ENCODE measurements at regions not wholly inside any gene's neighbourhood (a gene's known extent, or its start where the extent isn't known, plus 50 kb on each side); places are given as distances from the start of the nearest gene placed in this dataset.
"Not testable (repeated sequence)": the region's sequence is repeated elsewhere in the genome, so short reads cannot be mapped to it uniquely, and the experiment has no call there.

GRCh38 chr10:22067091-22067490, 63.6 kb upstream of the DNAJC1 start:
- TF ChIP-seq EP300 (IDR thresholded peaks at IDR 0.05): no peak
- TF ChIP-seq POLR2AphosphoS5 (IDR thresholded peaks at IDR 0.05): no peak
- no peak for TF ChIP-seq CTCF (IDR thresholded peaks at IDR 0.05)
- ATAC-seq (ENCODE audit: low FRiP score in 2 of 2) (no peak), DNase-seq (no peak)
- 97 to 100% methylated on average over 1 of the region's 1 CpG for WGBS, 2 donors
- Histone ChIP-seq H3K36me3 (no peaks in the 10 kb centered on the region), H3K27me3 (no peaks in the 10 kb centered on the region), H3K27ac (no peak overlapping the region), H3K4me3 (no peak overlapping the region), H3K4me1 (no peaks in the 10 kb centered on the region), H3K9me3 (peaks cover 10 to 18% (median 13%) of the 10 kb centered on the region in 4 donors)

- H3K27ac ChIP-seq; H3K27me3 ChIP-seq; H3K36me3 ChIP-seq; DNase-seq; H3K4me3 ChIP-seq; ATAC-seq (ENCODE audit: low FRiP score in 2 of 2); H3K4me1 ChIP-seq; H3K9me3 ChIP-seq: not testable (repeated sequence)
- 63 to 67% methylated on average over 3 to 6 of the region's 6 CpGs for WGBS, 2 donors
Measured at GRCh38 chr10:22060984-22061383, 57.5 kb upstream of the DNAJC1 start.

- H3K27ac ChIP-seq: no peak overlapping the region
- no peaks in the 10 kb centered on the region for H3K36me3 ChIP-seq
- no peaks in the 10 kb centered on the region for H3K4me1 ChIP-seq
- ATAC-seq (ENCODE audit: low FRiP score in 2 of 2): no peak
- peaks cover 0 to 7% (median 1%) of the 10 kb centered on the region in 4 donors for H3K9me3 ChIP-seq
- no peak overlapping the region for H3K4me3 ChIP-seq
- no peaks in the 10 kb centered on the region for H3K27me3 ChIP-seq
- 52 to 82% methylated on average over 2 of the region's 2 CpGs for WGBS, 2 donors
- DNase-seq: no peak
- no peak for TF ChIP-seq CTCF (IDR thresholded peaks at IDR 0.05)
Measured at GRCh38 chr10:22058201-22058600, 54.7 kb upstream of the DNAJC1 start.

- no peak for ATAC-seq (ENCODE audit: low FRiP score in 2 of 2)
- no peak overlapping the region for H3K27ac ChIP-seq
- no peaks in the 10 kb centered on the region for H3K4me1 ChIP-seq
- no peak for DNase-seq
- no peaks in the 10 kb centered on the region for H3K9me3 ChIP-seq
- no peaks in the 10 kb centered on the region for H3K36me3 ChIP-seq
- no peak overlapping the region for H3K4me3 ChIP-seq
- TF ChIP-seq POLR2AphosphoS5 (IDR thresholded peaks at IDR 0.05) (no peak), POLR2A (IDR thresholded peaks at IDR 0.05) (no peak), EP300 (IDR thresholded peaks at IDR 0.05) (no peak), CTCF (IDR thresholded peaks at IDR 0.05) (no peak)
- H3K27me3 ChIP-seq: no peaks in the 10 kb centered on the region
- WGBS, 2 donors: 60 to 62% methylated on average over 1 of the region's 1 CpG
Measured at GRCh38 chr10:22054961-22055360, 51.4 kb upstream of the DNAJC1 start.
